ENCODE measurements at regions not wholly inside any gene's neighbourhood (a gene's known extent, or its start where the extent isn't known, plus 50 kb on each side); places are given as distances from the start of the nearest gene placed in this dataset.
A peak's percentile ranks its signal among the peaks of the same experiment; 100 is the strongest.

- Mint-ChIP-seq H3K27ac (no peak overlapping the region), H3K9me3 (no peaks in the 10 kb centered on the region), H3K36me3 (ENCODE audit: low read depth) (no peaks in the 10 kb centered on the region), H3K4me3 (no peak overlapping the region), H3K27me3 (ENCODE audit: insufficient read depth) (no peaks in the 10 kb centered on the region), H3K4me1 (peaks cover 8% of the 10 kb centered on the region)
- no peak overlapping the region for H3K27ac ChIP-seq (ENCODE audit: low read depth, low read length)
- H3K9me3 ChIP-seq (ENCODE audit: control insufficient read depth, low read length) = no peaks in the 10 kb centered on the region
- peak; percentile 39 for TF ChIP-seq CTCF (conservative IDR thresholded peaks at IDR 0.05)
- H3K27me3 ChIP-seq (ENCODE audit: control insufficient read depth, insufficient read depth, low read length, poor library complexity, severe bottlenecking) = peaks cover 5% of the 10 kb centered on the region
- no peaks in the 10 kb centered on the region for H3K4me1 ChIP-seq (ENCODE audit: control insufficient read depth, insufficient read depth, low read length)
- DNase-seq = no peak
- no peak overlapping the region for H3K4me3 ChIP-seq (ENCODE audit: low read length)
- H3K36me3 ChIP-seq (ENCODE audit: control insufficient read depth, insufficient read depth, low read length) = no peaks in the 10 kb centered on the region
- H3K9ac ChIP-seq (ENCODE audit: extremely low read depth, low read length, poor library complexity, severe bottlenecking) = no peak overlapping the region
- WGBS, 2 experiments (ENCODE audit: insufficient coverage in 1 of 2, insufficient read length in 1 of 2) = 82 to 100% methylated on average over 2 to 3 of the region's 3 CpGs
Observed at GRCh38 chr9:1718836-1719235, 296.3 kb upstream of the SMARCA2 start.

- no peak for TF ChIP-seq CTCF (conservative IDR thresholded peaks at IDR 0.05)
- H3K27me3 ChIP-seq (ENCODE audit: control insufficient read depth, insufficient read depth, low read length, poor library complexity, severe bottlenecking) = peaks cover 5% of the 10 kb centered on the region
- Mint-ChIP-seq H3K4me3 (no peak overlapping the region), H3K4me1 (peaks cover 13% of the 10 kb centered on the region), H3K27me3 (ENCODE audit: insufficient read depth) (no peaks in the 10 kb centered on the region), H3K36me3 (ENCODE audit: low read depth) (no peaks in the 10 kb centered on the region), H3K9me3 (no peaks in the 10 kb centered on the region), H3K27ac (no peak overlapping the region)
- H3K9me3 ChIP-seq (ENCODE audit: control insufficient read depth, low read length) = no peaks in the 10 kb centered on the region
- no peak for DNase-seq
- H3K36me3 ChIP-seq (ENCODE audit: control insufficient read depth, insufficient read depth, low read length) = no peaks in the 10 kb centered on the region
- no peak overlapping the region for H3K9ac ChIP-seq (ENCODE audit: extremely low read depth, low read length, poor library complexity, severe bottlenecking)
- WGBS, 2 experiments (ENCODE audit: insufficient coverage in 1 of 2, insufficient read length in 1 of 2) = 92 to 96% methylated on average over 4 of the region's 4 CpGs
- H3K27ac ChIP-seq (ENCODE audit: low read depth, low read length) = no peak overlapping the region
- no peak overlapping the region for H3K4me3 ChIP-seq (ENCODE audit: low read length)
- H3K4me1 ChIP-seq (ENCODE audit: control insufficient read depth, insufficient read depth, low read length) = no peaks in the 10 kb centered on the region
Observed at GRCh38 chr9:1721196-1721595, 294.0 kb upstream of the SMARCA2 start.

- Mint-ChIP-seq H3K4me1 (peaks cover 17% of the 10 kb centered on the region), H3K9me3 (no peaks in the 10 kb centered on the region), H3K27me3 (ENCODE audit: insufficient read depth) (no peaks in the 10 kb centered on the region), H3K4me3 (no peak overlapping the region), H3K27ac (no peak overlapping the region), H3K36me3 (ENCODE audit: low read depth) (no peaks in the 10 kb centered on the region)
- Histone ChIP-seq H3K9ac (ENCODE audit: extremely low read depth, low read length, poor library complexity, severe bottlenecking) (no peak overlapping the region), H3K36me3 (ENCODE audit: control insufficient read depth, insufficient read depth, low read length) (no peaks in the 10 kb centered on the region), H3K27ac (ENCODE audit: low read depth, low read length) (no peak overlapping the region), H3K27me3 (ENCODE audit: control insufficient read depth, insufficient read depth, low read length, poor library complexity, severe bottlenecking) (peaks cover 5% of the 10 kb centered on the region), H3K4me3 (ENCODE audit: low read length) (no peak overlapping the region), H3K4me1 (ENCODE audit: control insufficient read depth, insufficient read depth, low read length) (peaks cover 2% of the 10 kb centered on the region), H3K9me3 (ENCODE audit: control insufficient read depth, low read length) (no peaks in the 10 kb centered on the region)
- WGBS, 2 experiments (ENCODE audit: insufficient coverage in 1 of 2, insufficient read length in 1 of 2) = 83 to 87% methylated on average over 1 of the region's 1 CpG
- TF ChIP-seq CTCF (conservative IDR thresholded peaks at IDR 0.05) = no peak
- DNase-seq = peak; percentile 70
Observed at GRCh38 chr9:1722404-1722803, 292.7 kb upstream of the SMARCA2 start.

Measured in endodermal cell (in vitro differentiated cells).